Fibroblast of lung (primary cell): ENCODE measurements at regions not wholly inside any gene's neighbourhood (a gene's known extent, or its start where the extent isn't known, plus 50 kb on each side); places are given as distances from the start of the nearest gene placed in this dataset.
"Not testable (repeated sequence)": the region's sequence is repeated elsewhere in the genome, so short reads cannot be mapped to it uniquely, and the experiment has no call there.

Experiments used
- DNase-seq, 2 donors: peaks; one replicate each; pipeline versions ENCODE4 v3.0.0 to v3.0.0-alpha.2; 2010; ENCODE audit warnings: low read depth in 2 of 2
- H2AFZ ChIP-seq: 2 replicates; pipeline ENCODE4 v1.5.1; 2012; ENCODE audit warnings: low read length, control low read depth, inconsistent platforms
- H3K27ac ChIP-seq: 2 replicates; pipeline ENCODE4 v1.5.1; 2011; ENCODE audit warnings: low read length, control low read depth; ENCODE audit not compliant: insufficient read depth
- H3K27me3 ChIP-seq: 2 replicates; pipeline ENCODE4 v1.5.1; 2011; ENCODE audit warnings: mild to moderate bottlenecking, low read length; ENCODE audit not compliant: control insufficient read depth, insufficient read depth
- H3K36me3 ChIP-seq: 2 replicates; pipeline ENCODE4 v1.5.1; 2011; ENCODE audit warnings: low read length; ENCODE audit not compliant: control insufficient read depth, insufficient read depth
- H3K4me1 ChIP-seq: 2 replicates; pipeline ENCODE4 v1.5.1; 2011; ENCODE audit warnings: low read length; ENCODE audit not compliant: control insufficient read depth, insufficient read depth; ENCODE audit errors: extremely low read depth
- H3K4me2 ChIP-seq: 2 replicates; pipeline ENCODE4 v1.5.1; 2011; ENCODE audit warnings: low read length, control low read depth; ENCODE audit not compliant: insufficient read depth; ENCODE audit errors: extremely low read depth
- H3K4me3 ChIP-seq, 4 experiments: fragments of 200-600 bp in 1 of 4; sonication (generic) in 1 of 4; replicated peaks in 1 of 4; 2 replicates each; pipeline ENCODE4 v1.5.1; 2011 to 2016; ENCODE audit warnings: low read length in 4 of 4, low read depth in 3 of 4, mild to moderate bottlenecking in 3 of 4, control low read depth in 2 of 4, inconsistent platforms in 1 of 4, mixed read lengths in 1 of 4; ENCODE audit not compliant: insufficient read depth in 1 of 4; ENCODE audit errors: control extremely low read depth in 1 of 4
- H3K79me2 ChIP-seq: 2 replicates; pipeline ENCODE4 v1.5.1; 2012; ENCODE audit warnings: mild to moderate bottlenecking, low read length, inconsistent platforms; ENCODE audit not compliant: control insufficient read depth, insufficient read depth
- H3K9ac ChIP-seq: 2 replicates; pipeline ENCODE4 v1.5.1; 2011; ENCODE audit warnings: mild to moderate bottlenecking, low read length, control low read depth; ENCODE audit not compliant: insufficient read depth
- H3K9me3 ChIP-seq: 2 replicates; pipeline ENCODE4 v1.5.1; 2012; ENCODE audit warnings: low read depth, low read length; ENCODE audit not compliant: control insufficient read depth, insufficient read depth
- H4K20me1 ChIP-seq: 2 replicates; pipeline ENCODE4 v1.5.1; 2011; ENCODE audit warnings: low read length; ENCODE audit not compliant: control insufficient read depth, insufficient read depth; ENCODE audit errors: extremely low read depth
- EZH2 ChIP-seq: IDR thresholded peaks from 2 replicates; pipeline ENCODE4 v1.5.1; 2012; ENCODE audit warnings: low read length, control low read depth, mild to moderate bottlenecking; ENCODE audit errors: missing control alignments
- TF ChIP-seq, protein P1 (sequence below), 2 donors: IDR thresholded peaks in 1 of 2; conservative IDR thresholded peaks in 1 of 2; 1 replicate in 1 of 2; 2 replicates in 1 of 2; pipeline ENCODE4 v1.5.1; 2011 to 2012; ENCODE audit warnings: low read length in 2 of 2, control low read depth in 1 of 2, inconsistent platforms in 1 of 2, low read depth in 1 of 2, mild to moderate bottlenecking in 1 of 2

DNA sequence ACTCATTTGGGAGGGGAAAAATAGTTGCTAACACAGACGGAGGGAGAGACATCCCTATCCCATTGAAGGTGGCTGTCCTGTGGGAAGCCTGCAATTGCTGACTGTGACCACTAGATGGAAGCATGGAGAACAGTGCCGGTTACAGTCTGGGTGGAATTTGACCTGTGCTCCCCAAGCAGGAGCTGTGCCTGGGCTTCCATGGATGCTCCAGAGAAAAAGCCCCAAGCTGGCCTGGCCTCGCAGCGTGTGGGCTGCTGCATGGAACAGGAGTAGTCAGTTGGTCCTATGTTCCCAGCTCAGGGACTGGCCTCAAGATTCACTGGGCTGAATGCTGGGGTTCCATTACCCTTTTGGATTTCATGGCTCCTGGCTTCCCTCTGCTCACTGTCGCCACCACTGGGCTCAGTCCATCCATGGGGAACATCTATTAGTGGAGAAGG is 116.3 kb upstream of the CHD6 start:
- no peaks in the 10 kb centered on the region for H3K9me3 ChIP-seq
- H3K4me2 ChIP-seq = no peak overlapping the region
- H4K20me1 ChIP-seq = no peaks in the 10 kb centered on the region
- H2AFZ ChIP-seq = no peak overlapping the region
- no peak overlapping the region for H3K4me3 ChIP-seq
- TF ChIP-seq EZH2 = no peak
- TF ChIP-seq, protein P1, sequence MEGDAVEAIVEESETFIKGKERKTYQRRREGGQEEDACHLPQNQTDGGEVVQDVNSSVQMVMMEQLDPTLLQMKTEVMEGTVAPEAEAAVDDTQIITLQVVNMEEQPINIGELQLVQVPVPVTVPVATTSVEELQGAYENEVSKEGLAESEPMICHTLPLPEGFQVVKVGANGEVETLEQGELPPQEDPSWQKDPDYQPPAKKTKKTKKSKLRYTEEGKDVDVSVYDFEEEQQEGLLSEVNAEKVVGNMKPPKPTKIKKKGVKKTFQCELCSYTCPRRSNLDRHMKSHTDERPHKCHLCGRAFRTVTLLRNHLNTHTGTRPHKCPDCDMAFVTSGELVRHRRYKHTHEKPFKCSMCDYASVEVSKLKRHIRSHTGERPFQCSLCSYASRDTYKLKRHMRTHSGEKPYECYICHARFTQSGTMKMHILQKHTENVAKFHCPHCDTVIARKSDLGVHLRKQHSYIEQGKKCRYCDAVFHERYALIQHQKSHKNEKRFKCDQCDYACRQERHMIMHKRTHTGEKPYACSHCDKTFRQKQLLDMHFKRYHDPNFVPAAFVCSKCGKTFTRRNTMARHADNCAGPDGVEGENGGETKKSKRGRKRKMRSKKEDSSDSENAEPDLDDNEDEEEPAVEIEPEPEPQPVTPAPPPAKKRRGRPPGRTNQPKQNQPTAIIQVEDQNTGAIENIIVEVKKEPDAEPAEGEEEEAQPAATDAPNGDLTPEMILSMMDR (conservative IDR thresholded peaks at IDR 0.05 in 1 of 2, IDR thresholded peaks at IDR 0.05 in 1 of 2; ENCODE audit: low read depth in 1 of 2, low read length in 2 of 2) = peak; percentile 92 to 99
- H3K36me3 ChIP-seq = no peaks in the 10 kb centered on the region
- no peak overlapping the region for H3K27ac ChIP-seq
- no peak overlapping the region for H3K9ac ChIP-seq
- DNase-seq = peak; percentile 10 to 25
- no peaks in the 10 kb centered on the region for H3K79me2 ChIP-seq
- H3K4me1 ChIP-seq = no peaks in the 10 kb centered on the region
- no peaks in the 10 kb centered on the region for H3K27me3 ChIP-seq

DNA sequence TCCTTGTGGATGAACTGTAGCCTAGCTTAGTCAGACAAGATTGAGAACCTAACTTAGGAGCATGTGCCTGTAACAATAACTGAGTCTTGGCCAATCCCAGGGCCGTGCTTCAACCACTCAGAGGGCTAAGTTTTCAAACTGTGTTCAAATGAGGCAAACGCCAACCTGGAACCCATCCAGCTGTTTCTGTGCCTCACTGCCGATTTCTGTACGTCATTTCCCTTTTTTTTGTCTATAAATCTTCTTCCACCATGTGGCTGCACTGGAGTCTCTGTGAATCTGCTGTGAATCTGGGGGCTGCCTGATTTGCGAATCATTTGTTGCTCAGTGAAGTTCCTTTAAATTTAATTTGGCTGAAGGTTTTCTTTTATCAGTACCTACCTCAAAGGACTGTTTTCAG is 115.0 kb upstream of the CHD6 start:
- no peak overlapping the region for H3K27ac ChIP-seq
- no peak overlapping the region for H2AFZ ChIP-seq
- H4K20me1 ChIP-seq = no peaks in the 10 kb centered on the region
- H3K9ac ChIP-seq = no peak overlapping the region
- H3K9me3 ChIP-seq = no peaks in the 10 kb centered on the region
- no peak for DNase-seq
- H3K79me2 ChIP-seq = no peaks in the 10 kb centered on the region
- no peaks in the 10 kb centered on the region for H3K4me1 ChIP-seq
- no peak overlapping the region for H3K4me3 ChIP-seq
- TF ChIP-seq EZH2 = no peak
- TF ChIP-seq, protein P1 (conservative IDR thresholded peaks at IDR 0.05 in 1 of 2, IDR thresholded peaks at IDR 0.05 in 1 of 2; ENCODE audit: low read depth in 1 of 2, low read length in 2 of 2) = no peak
- no peaks in the 10 kb centered on the region for H3K27me3 ChIP-seq
- H3K36me3 ChIP-seq = no peaks in the 10 kb centered on the region
- H3K4me2 ChIP-seq = no peak overlapping the region

DNA sequence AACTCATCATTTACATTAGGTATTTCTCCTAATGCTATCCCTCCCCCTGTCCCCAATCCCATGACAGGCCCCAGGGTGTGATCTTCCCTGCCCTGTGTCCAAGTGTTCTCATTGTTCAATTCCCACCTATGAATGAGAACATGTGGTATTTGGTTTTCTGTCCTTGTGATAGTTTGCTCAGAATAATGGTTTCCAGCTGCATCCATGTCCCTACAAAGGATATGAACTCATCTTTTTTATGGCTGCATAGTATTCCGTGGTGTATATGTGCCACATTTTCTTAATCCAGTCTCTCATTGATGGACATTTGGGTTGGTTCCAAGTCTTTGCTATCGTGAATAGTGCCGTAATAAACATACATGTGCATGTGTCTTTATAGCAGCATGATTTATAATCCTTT is 113.0 kb upstream of the CHD6 start:
- not testable (repeated sequence) for H3K9ac ChIP-seq, H4K20me1 ChIP-seq, H2AFZ ChIP-seq, H3K27me3 ChIP-seq, H3K4me3 ChIP-seq, DNase-seq, H3K9me3 ChIP-seq, H3K36me3 ChIP-seq, H3K79me2 ChIP-seq, H3K4me1 ChIP-seq, H3K4me2 ChIP-seq, H3K27ac ChIP-seq

DNA sequence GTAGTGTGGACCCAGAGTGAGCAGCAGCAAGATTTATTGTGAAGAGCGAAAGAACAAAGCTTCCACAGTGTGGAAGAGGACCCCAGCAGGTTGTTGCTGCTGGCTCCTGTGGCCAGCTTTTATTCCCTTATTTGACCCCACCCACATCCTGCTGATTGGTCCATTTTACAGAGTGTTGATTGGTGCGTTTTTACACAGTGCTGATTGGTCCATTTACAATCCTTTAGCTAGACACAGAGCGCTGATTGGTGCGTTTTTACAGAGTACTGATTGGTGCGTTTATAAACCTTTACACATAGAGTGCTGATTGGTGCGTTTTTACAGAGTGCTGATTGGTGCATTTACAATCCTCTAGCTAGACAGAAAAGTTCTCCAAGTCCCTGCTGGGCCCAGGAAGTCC is 109.5 kb upstream of the CHD6 start:
- not testable (repeated sequence) for H3K9me3 ChIP-seq, H3K79me2 ChIP-seq, H3K36me3 ChIP-seq, H3K4me1 ChIP-seq, H4K20me1 ChIP-seq, H3K4me2 ChIP-seq, H3K27ac ChIP-seq, DNase-seq, H2AFZ ChIP-seq, H3K27me3 ChIP-seq, H3K4me3 ChIP-seq, H3K9ac ChIP-seq
